OCI-LY1 (cell line): ENCODE measurements at regions not wholly inside any gene's neighbourhood (a gene's known extent, or its start where the extent isn't known, plus 50 kb on each side); places are given as distances from the start of the nearest gene placed in this dataset.

ENCODE experiments used
- H2AFZ ChIP-seq: fragments of 200-600 bp; sonication (generic), shearing (Covaris generic); 2 replicates; pipeline ENCODE4 v1.6.0; 2014; ENCODE audit warnings: antibody characterized with exemption, mild to moderate bottlenecking, low read length
- H3F3A ChIP-seq: fragments of 200-600 bp; sonication (generic), shearing (Covaris generic); 2 replicates; pipeline ENCODE4 v1.6.0; 2014; ENCODE audit warnings: mild to moderate bottlenecking, antibody characterized with exemption, low read length, moderate library complexity; ENCODE audit not compliant: insufficient read depth
- H3K27ac ChIP-seq: fragments of 200-600 bp; sonication (generic); 2 replicates; pipeline ENCODE4 v1.5.1; 2014; ENCODE audit warnings: low read length, mixed run types, mild to moderate bottlenecking, low read depth; ENCODE audit not compliant: poor library complexity, severe bottlenecking
- H3K27me3 ChIP-seq: fragments of 200-600 bp; sonication (generic); 2 replicates; pipeline ENCODE4 v1.6.0; 2014; ENCODE audit warnings: antibody characterized with exemption, mild to moderate bottlenecking, low read length, moderate library complexity; ENCODE audit not compliant: insufficient read depth
- H3K36me3 ChIP-seq: fragments of 200-600 bp; sonication (generic); 2 replicates; pipeline ENCODE4 v1.6.1; 2014; ENCODE audit warnings: mild to moderate bottlenecking, antibody characterized with exemption, low read length, moderate library complexity, mixed read lengths; ENCODE audit not compliant: insufficient read depth
- H3K4me1 ChIP-seq: fragments of 200-600 bp; sonication (generic); 2 replicates; pipeline ENCODE4 v1.5.1; 2014; ENCODE audit warnings: mild to moderate bottlenecking, low read length, moderate library complexity; ENCODE audit not compliant: insufficient read depth, severe bottlenecking
- H3K4me2 ChIP-seq: fragments of 200-600 bp; sonication (generic), shearing (Covaris generic); 2 replicates; pipeline ENCODE4 v1.6.1; 2014; ENCODE audit warnings: low read length
- H3K4me3 ChIP-seq: fragments of 200-600 bp; sonication (generic); 2 replicates; pipeline ENCODE4 v1.5.1; 2014; ENCODE audit warnings: low read length, low read depth, mild to moderate bottlenecking, mixed read lengths; ENCODE audit not compliant: poor library complexity, severe bottlenecking
- H3K79me2 ChIP-seq: fragments of 200-600 bp; shearing (Covaris generic); 2 replicates; pipeline ENCODE4 v1.6.1; 2016; ENCODE audit warnings: mixed run types, low read length, mixed read lengths; ENCODE audit not compliant: insufficient read depth
- H3K9ac ChIP-seq: fragments of 200-600 bp; sonication (generic), shearing (Covaris generic); 2 replicates; pipeline ENCODE4 v1.6.1; 2014; ENCODE audit warnings: mild to moderate bottlenecking, low read length, mixed read lengths
- H3K9me2 ChIP-seq: fragments of 200-600 bp; sonication (generic), shearing (Covaris generic); 2 replicates; pipeline ENCODE4 v1.6.1; 2014; ENCODE audit warnings: low read depth, mild to moderate bottlenecking, low read length, mixed read lengths
- H3K9me3 ChIP-seq: fragments of 200-600 bp; shearing (Covaris generic); 2 replicates; pipeline ENCODE4 v1.6.1; 2014; ENCODE audit warnings: low read length, mixed read lengths
- H4K20me1 ChIP-seq: fragments of 200-600 bp; sonication (generic), shearing (Covaris generic); 2 replicates; pipeline ENCODE4 v1.6.0; 2016; ENCODE audit warnings: mild to moderate bottlenecking, low read length; ENCODE audit not compliant: insufficient read depth
- CTCF ChIP-seq: fragments of 200-600 bp; sonication (generic), shearing (Covaris generic); IDR thresholded peaks from 2 replicates; pipeline ENCODE4 v1.5.1; 2017; ENCODE audit warnings: mild to moderate bottlenecking, antibody characterized with exemption, low read length, moderate library complexity, mixed read lengths
- EZH2 ChIP-seq: fragments of 200-600 bp; sonication (generic), shearing (Covaris generic); IDR thresholded peaks from 2 replicates; pipeline ENCODE4 v1.8.0; 2017; ENCODE audit warnings: borderline replicate concordance, mixed run types, mild to moderate bottlenecking, antibody characterized with exemption, low read length, moderate library complexity, mixed read lengths

GRCh38 chr6:156515242-156515641 is 261.9 kb upstream of the ARID1B start:
- H3K9me2 ChIP-seq = no peaks in the 10 kb centered on the region
- no peak overlapping the region for H3K27ac ChIP-seq
- no peaks in the 10 kb centered on the region for H3K79me2 ChIP-seq
- peaks cover 4% of the 10 kb centered on the region; the same call in 1 of the 2 replicates for H3K27me3 ChIP-seq
- H3F3A ChIP-seq = no peaks in the 10 kb centered on the region
- H4K20me1 ChIP-seq = no peaks in the 10 kb centered on the region
- TF ChIP-seq EZH2 = no peak
- no peak for TF ChIP-seq CTCF
- no peak overlapping the region for H2AFZ ChIP-seq
- no peak overlapping the region for H3K4me3 ChIP-seq
- H3K36me3 ChIP-seq = no peaks in the 10 kb centered on the region
- no peak overlapping the region for H3K9ac ChIP-seq
- no peaks in the 10 kb centered on the region for H3K4me1 ChIP-seq
- H3K9me3 ChIP-seq = peaks cover 5% of the 10 kb centered on the region; the same call in 1 of the 2 replicates
- H3K4me2 ChIP-seq = no peak overlapping the region

- H3K36me3 ChIP-seq = no peaks in the 10 kb centered on the region
- no peak overlapping the region for H2AFZ ChIP-seq
- H3K4me3 ChIP-seq = no peak overlapping the region
- no peaks in the 10 kb centered on the region for H3K4me1 ChIP-seq
- peaks cover 4% of the 10 kb centered on the region; the same call in 1 of the 2 replicates for H3K27me3 ChIP-seq
- no peak overlapping the region for H3K9ac ChIP-seq
- H3K9me2 ChIP-seq = no peaks in the 10 kb centered on the region
- no peaks in the 10 kb centered on the region for H4K20me1 ChIP-seq
- H3K27ac ChIP-seq = no peak overlapping the region
- no peaks in the 10 kb centered on the region for H3K79me2 ChIP-seq
- H3K9me3 ChIP-seq = no peaks in the 10 kb centered on the region
- TF ChIP-seq CTCF = no peak
- no peak for TF ChIP-seq EZH2
- H3F3A ChIP-seq = no peaks in the 10 kb centered on the region
- H3K4me2 ChIP-seq = no peak overlapping the region
These were observed 263.7 kb upstream of the ARID1B start for GRCh38 chr6:156513504-156513903.

GRCh38 chr6:156511570-156511969 is 265.6 kb upstream of the ARID1B start:
- Histone ChIP-seq H3K27ac (no peak overlapping the region), H2AFZ (no peak overlapping the region), H3K9ac (no peak overlapping the region), H3K9me3 (no peaks in the 10 kb centered on the region), H4K20me1 (no peaks in the 10 kb centered on the region), H3K9me2 (no peaks in the 10 kb centered on the region), H3K27me3 (peaks cover 4% of the 10 kb centered on the region), H3F3A (no peaks in the 10 kb centered on the region), H3K4me2 (no peak overlapping the region), H3K36me3 (no peaks in the 10 kb centered on the region), H3K4me3 (no peak overlapping the region), H3K79me2 (no peaks in the 10 kb centered on the region), H3K4me1 (no peaks in the 10 kb centered on the region)
- TF ChIP-seq CTCF (no peak), EZH2 (no peak)
